GM12872 (cell line): ENCODE measurements at regions not wholly inside any gene's neighbourhood (a gene's known extent, or its start where the extent isn't known, plus 50 kb on each side); places are given as distances from the start of the nearest gene placed in this dataset.

Source experiments
- TF ChIP-seq, protein P1 (sequence below): IDR thresholded peaks from 3 replicates; pipeline ENCODE4 v1.5.1; 2011; ENCODE audit warnings: low read depth, mild to moderate bottlenecking, low read length, moderate library complexity; ENCODE audit not compliant: insufficient read depth

DNA sequence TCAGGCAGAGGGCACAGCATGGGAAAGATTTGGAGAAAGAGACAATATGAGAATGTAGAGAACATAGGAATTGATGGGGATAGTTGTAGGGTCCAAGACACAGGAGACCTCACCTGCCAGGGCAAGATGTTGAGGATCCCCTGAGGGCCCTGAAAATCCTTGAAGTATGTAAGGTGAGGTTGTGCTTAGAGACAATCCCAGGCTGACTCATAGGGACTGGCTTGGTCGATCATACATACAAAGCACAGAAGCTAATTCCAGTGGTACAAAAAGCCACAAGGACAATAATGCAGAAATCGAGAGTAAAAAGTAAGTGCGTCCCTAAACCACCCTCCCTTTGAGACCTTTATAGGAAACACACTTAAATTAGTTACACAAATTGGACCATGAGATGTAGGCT, 468.2 kb downstream of the MIAT start:
- TF ChIP-seq, protein P1, sequence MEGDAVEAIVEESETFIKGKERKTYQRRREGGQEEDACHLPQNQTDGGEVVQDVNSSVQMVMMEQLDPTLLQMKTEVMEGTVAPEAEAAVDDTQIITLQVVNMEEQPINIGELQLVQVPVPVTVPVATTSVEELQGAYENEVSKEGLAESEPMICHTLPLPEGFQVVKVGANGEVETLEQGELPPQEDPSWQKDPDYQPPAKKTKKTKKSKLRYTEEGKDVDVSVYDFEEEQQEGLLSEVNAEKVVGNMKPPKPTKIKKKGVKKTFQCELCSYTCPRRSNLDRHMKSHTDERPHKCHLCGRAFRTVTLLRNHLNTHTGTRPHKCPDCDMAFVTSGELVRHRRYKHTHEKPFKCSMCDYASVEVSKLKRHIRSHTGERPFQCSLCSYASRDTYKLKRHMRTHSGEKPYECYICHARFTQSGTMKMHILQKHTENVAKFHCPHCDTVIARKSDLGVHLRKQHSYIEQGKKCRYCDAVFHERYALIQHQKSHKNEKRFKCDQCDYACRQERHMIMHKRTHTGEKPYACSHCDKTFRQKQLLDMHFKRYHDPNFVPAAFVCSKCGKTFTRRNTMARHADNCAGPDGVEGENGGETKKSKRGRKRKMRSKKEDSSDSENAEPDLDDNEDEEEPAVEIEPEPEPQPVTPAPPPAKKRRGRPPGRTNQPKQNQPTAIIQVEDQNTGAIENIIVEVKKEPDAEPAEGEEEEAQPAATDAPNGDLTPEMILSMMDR, result no peak

DNA sequence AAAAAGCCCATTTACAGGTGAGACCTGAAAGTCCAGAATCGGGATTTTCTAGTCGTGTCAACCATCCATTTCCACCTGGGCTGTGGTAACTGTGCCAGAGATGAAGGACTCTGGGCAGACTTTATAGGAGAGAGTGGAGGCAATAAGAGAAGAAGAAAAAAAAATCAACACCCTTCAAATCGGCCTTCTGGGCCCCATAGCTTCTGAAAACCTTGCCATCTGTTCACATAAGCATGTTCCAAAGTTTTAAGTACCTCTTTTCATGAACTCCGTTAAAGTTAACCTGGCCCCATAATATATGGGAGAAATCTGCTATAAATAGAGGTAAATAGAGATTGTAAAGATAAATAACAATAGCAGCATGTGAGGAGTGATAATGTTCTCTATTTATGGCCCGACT, 470.5 kb downstream of the MIAT start:
- TF ChIP-seq, protein P1, result no peak

DNA sequence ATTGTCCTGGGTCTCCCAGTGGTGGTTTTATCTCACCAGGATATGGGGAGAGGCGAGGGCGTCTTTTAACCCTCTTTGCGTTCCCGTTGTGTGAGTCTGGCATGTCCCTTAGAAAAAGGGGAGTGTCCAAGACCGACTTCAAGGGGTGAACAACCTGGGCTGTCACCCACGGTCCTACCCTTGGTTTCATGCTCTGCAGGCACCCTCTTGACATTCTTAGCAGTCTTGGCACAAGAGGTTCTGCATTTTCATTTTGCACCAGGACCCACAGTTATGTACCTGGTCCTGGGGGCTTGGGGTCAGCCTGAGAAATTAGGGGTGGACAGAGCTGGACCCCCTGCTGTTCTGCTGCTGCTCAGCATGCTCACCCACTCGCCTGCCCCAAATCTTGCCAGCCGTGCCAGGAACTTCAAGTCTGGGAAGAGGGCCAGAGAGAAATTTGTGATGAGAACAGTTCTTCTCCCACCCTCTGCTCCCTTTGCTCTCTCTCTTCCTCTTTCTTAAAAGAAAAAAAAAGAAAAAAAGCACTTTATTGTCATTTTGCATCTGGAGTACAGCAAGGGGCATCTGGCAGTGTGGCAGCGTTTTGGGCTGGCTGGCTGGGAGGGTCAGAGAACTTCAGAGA, 471.2 kb downstream of the MIAT start:
- TF ChIP-seq, protein P1, result no peak

DNA sequence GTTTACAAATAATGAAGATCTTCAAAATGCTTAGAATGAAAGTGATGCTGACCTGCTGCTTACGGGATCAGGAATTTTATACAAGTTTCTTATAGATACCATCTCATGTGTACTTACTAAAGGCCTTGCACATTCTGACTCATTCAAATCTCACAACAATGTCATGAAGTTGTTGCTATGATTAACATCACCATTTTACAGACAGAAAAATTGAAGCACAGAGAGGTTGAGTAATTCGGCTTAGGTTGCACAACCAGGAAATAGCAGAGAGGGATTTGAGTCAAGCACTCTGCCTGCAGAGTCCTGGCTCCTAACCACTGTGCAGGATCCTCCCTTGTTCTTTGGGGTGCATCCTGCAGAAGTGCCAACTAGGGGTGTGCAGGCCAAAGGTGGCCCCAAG, 471.9 kb downstream of the MIAT start:
- TF ChIP-seq, protein P1, result no peak

DNA sequence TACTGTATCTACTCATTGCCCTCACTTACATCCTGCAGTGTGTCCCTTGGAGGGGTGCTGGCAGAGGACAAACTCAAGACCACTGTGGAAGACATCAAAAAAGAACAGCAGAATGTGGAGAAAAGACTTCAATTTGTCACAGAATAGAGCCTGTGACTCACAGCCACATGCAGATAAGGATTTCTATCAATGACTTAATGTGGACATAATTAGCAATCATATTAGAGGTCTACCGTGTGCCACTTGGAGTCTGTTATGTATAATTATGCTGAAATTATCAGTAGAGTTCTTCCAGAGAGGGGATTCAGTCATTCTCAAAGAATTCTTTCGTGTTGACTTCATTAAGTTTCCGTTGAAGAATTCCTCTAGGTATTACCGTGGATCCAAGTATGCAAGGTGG, 473.5 kb downstream of the MIAT start:
- TF ChIP-seq, protein P1, result no peak

DNA sequence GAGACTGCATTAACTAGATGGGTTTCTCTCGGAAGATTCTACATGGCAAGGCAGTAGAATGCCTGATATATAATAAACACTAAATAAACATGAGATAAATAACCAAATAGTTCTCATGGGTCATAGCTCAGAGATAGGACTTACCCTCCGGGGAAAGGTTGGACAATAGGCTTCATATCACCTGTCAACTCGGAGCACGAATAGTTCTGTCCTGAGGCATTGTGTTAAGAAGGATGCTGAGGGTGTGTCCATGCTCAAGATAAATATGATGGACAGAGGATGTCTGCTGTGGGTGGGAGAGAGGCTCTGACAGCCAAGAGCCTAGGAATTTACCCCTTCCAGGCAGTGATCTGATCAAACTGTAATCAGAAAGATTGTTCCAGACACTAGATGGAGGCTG, 474.0 kb downstream of the MIAT start:
- TF ChIP-seq, protein P1, result no peak

DNA sequence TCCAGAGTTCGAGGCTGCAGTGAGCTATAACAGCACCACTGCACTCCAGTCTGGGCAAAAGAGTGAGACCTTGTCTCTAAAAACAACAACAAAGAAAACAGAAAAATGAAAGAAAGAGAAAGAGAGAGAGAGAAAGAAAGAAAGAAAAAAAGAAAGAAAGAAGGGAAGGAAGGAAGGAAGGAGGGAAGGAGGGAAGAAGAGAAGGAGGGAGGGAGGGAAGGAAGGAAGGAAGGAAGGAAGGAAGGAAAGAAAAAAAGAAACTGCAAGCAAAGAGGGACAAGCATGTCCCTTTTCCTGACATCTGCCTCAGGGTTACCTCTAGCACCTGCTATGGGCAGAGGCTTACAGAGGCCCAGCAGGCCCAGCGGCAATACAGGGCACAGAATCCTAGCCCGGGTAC, 475.0 kb downstream of the MIAT start:
- TF ChIP-seq, protein P1, result no peak
